ENCODE measurements at regions not wholly inside any gene's neighbourhood (a gene's known extent, or its start where the extent isn't known, plus 50 kb on each side); places are given as distances from the start of the nearest gene placed in this dataset.

- TF ChIP-seq EZH2 (IDR thresholded peaks at IDR 0.05; ENCODE audit: borderline replicate concordance, low read depth, low read length, severe bottlenecking): no peak
- TF ChIP-seq, protein P1, sequence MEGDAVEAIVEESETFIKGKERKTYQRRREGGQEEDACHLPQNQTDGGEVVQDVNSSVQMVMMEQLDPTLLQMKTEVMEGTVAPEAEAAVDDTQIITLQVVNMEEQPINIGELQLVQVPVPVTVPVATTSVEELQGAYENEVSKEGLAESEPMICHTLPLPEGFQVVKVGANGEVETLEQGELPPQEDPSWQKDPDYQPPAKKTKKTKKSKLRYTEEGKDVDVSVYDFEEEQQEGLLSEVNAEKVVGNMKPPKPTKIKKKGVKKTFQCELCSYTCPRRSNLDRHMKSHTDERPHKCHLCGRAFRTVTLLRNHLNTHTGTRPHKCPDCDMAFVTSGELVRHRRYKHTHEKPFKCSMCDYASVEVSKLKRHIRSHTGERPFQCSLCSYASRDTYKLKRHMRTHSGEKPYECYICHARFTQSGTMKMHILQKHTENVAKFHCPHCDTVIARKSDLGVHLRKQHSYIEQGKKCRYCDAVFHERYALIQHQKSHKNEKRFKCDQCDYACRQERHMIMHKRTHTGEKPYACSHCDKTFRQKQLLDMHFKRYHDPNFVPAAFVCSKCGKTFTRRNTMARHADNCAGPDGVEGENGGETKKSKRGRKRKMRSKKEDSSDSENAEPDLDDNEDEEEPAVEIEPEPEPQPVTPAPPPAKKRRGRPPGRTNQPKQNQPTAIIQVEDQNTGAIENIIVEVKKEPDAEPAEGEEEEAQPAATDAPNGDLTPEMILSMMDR (IDR thresholded peaks at IDR 0.05; ENCODE audit: borderline replicate concordance, extremely low read depth, low read length, poor library complexity, severe bottlenecking): no peak
These were observed 646.7 kb upstream of the CDH2 start for GRCh38 chr18:28823506-28824182.
